Stimulated activated CD8-positive, alpha-beta memory T cell treated with anti-CD3 and anti-CD28 coated beads, Interleukin-15, amount 100 ng/mL, for 1 hour (primary cell): ENCODE measurements at regions not wholly inside any gene's neighbourhood (a gene's known extent, or its start where the extent isn't known, plus 50 kb on each side); places are given as distances from the start of the nearest gene placed in this dataset.

ENCODE experiments used
- DNase-seq: peaks from one replicate; pipeline ENCODE4 v3.0.0-alpha.2; 2020; ENCODE audit warnings: low read depth

DNA sequence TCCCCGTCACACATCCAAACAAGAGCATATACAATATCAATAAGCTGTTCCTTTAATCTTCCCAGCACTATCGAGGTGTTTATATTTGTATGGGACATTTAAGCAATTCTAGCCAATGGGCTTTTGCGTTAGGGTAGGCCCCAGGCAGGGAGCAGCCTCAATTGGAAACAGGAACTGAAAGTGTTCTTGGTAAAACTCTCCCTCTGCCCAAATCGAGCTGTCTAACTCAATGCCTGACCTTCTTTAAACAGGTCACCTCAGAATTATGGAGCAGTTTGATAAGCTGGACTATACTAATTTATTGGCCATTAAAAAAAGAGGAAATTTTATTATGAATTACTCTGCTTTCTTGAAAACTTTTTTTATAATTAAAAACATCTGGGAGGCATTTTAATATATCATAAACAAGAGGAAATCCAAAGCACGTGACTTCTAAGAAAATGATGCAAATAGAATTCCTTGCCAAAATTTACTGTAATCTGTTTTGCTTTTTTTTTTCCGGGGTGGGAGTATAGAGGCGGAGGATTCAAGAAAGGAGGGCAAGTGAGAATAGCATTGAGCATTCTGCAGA, 498.1 kb downstream of the LMO4 start:
- no peak for DNase-seq

DNA sequence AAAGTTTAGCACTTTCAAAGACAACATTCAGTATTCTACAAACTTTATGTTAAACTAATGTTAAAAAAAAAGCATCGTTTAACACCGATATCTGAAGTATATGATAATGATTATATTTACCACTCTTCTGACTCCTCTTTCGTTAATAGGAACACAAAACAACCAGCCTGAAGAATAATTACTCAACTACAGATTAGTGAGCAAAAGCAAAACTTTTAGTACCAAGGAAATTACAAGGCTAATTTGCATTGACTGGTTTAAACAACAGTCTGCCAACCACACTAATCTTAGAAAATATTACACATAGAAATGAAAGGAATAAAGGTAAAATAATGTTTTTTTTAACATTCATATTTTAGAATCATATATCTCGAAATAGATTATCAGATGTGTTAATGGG, 500.7 kb downstream of the LMO4 start:
- DNase-seq: no peak

DNA sequence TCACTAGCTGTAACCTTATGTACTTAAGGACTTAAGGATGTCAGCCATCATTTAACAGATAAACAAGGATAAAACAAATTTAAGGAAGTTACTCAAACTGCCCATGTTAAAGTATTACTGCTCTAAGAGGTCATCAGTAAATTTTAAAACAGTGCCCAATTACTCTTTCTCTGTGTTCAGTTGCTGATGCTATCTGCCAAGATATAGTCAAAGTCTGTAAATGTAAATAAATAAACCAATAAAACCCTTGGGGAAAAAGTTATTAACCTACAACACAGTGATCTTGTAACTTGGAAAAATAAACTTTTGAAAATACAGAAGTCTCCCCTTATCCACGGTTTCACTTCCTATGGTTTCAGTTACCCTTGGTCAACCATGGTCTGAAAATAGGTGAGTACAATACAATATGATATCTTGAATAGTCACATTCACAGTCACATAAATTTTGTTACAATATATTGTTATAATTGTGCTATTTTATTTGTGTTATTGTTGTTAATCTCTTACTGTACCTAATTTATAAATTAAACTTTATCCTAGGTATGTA, 501.8 kb downstream of the LMO4 start:
- no peak for DNase-seq

- no peak for DNase-seq
Observed at GRCh38 chr1:87833166-87833565, 504.5 kb downstream of the LMO4 start.

- DNase-seq: no peak
Observed at GRCh38 chr1:87834151-87834550, 505.5 kb downstream of the LMO4 start.

DNA sequence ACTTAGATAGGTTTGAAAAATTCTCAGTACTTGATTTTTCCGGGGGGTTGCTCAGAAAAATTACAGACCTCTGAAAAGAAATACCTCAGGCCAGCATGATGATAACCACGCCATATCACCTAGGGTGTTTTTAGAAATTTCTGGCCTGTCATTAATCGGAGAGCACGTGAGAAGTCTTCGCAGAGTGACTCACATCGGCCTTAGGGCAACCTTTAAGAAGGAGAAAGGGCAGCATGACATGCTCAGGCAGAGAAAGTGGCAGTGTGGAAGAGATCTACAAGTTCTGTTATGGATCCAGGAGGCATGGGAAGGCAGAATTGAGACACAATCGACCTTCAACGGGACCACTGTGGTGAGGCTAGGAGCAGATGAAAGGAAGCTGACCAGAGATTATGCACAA, 506.3 kb downstream of the LMO4 start:
- no peak for DNase-seq

- DNase-seq: no peak
Observed at GRCh38 chr1:87840767-87841166, 512.1 kb downstream of the LMO4 start.

- no peak for DNase-seq
Observed at GRCh38 chr1:87841332-87841731, 512.7 kb downstream of the LMO4 start.

GRCh38 chr1:87842156-87842555, 513.5 kb downstream of the LMO4 start:
- DNase-seq: no peak

DNA sequence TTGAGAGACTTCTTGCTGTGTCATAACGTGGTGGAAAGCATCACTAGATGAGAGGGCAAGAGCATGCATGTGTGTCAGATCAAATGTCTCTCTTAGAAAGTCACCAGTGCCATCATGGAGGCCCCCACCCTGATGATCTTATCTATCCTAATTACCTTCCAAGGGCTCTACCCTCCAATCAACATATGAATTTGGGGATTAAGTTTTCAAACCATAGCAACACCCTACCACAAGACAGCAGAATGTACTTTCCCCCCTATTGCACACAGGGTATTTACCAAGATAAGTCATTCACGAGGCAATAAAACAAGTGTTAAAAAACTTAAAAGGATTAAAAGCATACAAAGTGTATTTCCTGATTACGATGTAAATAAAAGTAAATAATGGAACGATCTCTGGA, 515.6 kb downstream of the LMO4 start:
- DNase-seq: no peak

- DNase-seq: no peak
Observed at GRCh38 chr1:87851490-87851889, 522.8 kb downstream of the LMO4 start.

DNA sequence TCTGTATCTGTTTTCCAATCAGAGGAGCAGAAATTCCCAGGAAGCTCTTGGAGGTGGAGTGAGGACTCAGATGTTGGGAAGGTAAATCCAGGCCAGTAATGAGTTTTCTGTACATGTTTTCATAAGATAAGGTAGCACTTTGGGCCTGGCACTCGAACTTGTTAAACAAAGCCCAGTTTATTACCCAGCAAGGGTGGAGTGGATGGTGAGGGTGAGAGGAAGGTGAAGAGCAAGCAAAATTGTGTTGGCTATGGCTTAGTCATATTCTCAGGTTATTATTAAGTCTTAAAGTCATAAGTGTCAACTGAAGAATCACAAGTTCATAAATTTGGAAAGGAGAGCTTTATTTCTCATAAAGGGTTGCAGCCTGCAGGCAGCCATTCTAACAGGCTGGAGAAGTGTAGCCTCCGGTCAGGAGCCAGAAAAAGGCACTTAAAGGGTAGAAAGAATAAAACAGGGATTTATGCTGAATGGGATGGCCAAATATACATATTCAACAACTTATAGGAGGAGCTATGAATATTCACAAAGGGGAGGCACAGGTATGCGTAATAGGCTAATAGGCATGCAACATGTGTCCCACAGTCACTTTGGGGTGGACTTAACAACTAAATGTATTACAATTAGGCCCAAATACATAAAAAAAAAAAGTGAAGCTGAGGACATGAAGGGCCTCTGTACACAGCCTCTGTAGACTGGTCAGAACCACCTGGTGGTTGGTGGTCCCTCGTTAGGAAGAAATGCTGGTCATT, 523.9 kb downstream of the LMO4 start:
- DNase-seq: no peak

DNA sequence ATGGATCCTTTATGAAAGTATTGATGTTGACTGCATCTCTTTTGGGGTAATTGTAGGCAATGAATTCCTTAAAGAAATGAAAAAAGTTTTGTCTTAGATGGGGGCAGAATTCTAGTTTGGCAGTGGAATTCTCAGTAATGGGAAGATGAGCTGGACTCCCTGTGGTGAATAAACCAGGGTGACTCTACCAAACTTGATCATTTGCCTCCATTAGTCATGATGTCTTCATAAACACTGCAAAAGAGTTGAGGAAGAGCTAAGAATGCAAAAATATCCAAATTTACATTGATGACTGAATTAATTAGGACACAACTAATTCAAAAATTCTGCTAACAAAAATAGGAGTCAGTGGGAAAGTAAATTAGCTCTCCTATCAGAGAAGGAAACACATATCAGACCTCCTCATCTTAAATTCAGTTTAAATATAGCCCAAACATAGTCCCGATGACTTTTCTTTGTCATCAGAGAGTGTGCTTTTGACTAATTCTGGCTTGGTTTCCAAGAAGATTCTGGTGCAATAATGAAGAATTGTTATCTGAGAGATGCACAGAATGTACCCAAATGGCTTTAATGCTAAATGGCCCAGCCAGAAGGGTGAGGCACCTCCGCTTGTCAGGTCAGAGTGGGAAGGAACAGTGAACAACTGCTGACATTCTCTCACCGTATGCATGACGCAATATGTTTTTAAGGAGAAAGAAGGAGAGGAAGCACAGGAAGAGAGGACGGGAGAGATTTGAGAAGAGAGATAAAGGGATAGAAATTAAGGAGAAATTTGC, 525.1 kb downstream of the LMO4 start:
- DNase-seq: no peak

GRCh38 chr1:87863317-87863716, 534.6 kb downstream of the LMO4 start:
- no peak for DNase-seq

GRCh38 chr1:87864676-87865075, 536.0 kb downstream of the LMO4 start:
- no peak for DNase-seq

DNA sequence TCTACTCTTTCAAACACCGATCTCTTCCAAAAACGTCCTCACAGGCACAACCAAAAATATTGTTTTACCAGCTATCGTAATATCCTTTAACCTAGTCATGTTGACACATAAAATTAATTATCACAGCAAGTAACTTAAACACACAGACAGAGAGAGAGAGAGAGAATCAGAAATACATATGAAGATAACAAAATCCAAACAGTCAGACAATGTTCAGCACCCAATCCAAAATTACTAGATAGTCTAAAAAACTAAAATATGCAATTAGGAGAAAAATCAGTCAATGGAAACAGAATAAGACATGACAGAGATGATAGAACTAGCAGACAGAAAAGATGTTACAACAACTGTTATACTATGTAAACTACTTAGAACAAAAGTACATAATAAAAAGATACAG, 537.7 kb downstream of the LMO4 start:
- no peak for DNase-seq

DNA sequence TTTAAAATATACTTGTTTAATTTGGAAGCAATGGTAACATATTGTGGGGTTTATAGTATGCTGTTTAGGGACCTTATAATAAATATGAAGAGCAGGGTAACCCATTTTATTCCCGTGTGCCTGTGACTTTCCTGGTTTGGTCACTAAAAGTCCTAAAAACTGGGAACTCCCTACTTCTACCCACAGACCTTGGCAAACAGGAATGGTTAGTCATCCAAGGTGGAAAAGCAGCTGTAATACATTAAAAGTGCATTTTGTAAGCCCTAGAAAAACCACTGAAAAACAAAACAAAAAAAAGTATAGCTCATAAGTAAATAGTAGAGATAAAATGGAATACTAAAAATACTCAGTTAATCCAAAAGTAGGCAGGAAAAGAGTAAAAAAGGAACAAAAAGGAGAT, 538.9 kb downstream of the LMO4 start:
- DNase-seq: no peak

GRCh38 chr1:87869567-87869966, 540.9 kb downstream of the LMO4 start:
- DNase-seq: no peak

DNA sequence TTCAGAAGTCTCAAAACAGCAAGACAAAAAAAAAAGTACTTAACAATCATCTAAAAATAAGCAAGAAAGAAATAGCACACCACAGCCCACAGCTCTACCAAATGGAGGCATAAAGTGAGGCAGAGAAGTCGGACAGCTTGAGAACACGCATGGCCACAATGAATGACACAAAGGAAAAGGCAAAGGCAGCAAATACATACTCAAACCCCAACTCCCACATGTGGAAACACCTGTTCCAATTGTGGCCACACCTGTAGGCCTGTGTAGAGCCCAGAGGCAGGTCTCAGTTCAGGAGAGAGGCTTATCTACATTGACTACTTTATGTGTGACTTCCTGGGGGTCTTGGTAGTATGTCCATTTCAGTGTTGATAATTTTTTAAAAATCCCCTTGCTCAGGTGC, 543.5 kb downstream of the LMO4 start:
- DNase-seq: no peak

GRCh38 chr1:87872692-87873091, 544.0 kb downstream of the LMO4 start:
- no peak for DNase-seq

DNA sequence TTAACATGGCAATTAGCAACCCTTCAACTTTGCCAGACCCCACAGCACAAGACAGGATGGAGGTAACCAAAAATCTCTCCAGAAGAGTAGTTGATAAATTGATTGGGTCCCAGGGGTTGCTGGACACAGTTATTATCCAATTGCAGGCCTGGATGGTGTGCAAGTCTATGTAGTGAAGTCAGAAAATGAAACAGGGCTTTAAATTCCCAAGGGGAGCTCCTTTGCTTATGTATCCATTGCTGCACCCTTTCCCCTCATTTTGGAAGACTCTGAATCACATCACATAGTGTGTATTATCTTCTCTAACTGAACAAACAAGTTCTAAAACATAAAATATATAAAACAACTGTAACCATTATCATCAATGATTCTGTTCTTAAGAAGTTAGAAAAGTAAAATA, 550.2 kb downstream of the LMO4 start:
- DNase-seq: no peak

- no peak for DNase-seq
Observed at GRCh38 chr1:87880098-87880760, 551.5 kb downstream of the LMO4 start.

DNA sequence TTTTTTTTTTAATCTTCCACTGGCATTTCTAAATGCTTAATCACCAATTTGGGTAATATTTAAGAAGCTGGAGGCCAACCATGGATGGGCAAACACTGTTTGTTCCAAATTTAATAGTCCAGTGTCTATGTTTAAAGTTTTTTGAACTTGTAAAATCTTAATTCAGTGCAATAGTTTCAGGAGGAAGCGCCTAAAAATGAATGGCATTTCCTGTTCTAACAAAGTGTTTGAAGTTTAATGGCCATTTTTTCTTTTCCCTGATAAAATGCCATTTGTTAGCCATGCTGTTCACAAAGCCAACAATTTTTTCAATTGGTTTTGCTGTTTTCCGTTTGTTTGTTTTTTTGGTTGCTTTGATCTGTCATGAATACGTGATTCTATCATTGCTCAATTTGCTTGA, 552.1 kb downstream of the LMO4 start:
- DNase-seq: no peak
